Heart left ventricle (tissue), 16 donors: ENCODE measurements at regions not wholly inside any gene's neighbourhood (a gene's known extent, or its start where the extent isn't known, plus 50 kb on each side); places are given as distances from the start of the nearest gene placed in this dataset.

Source experiments
- ATAC-seq, 4 donors: fragments of 200-7000 bp; cut with Tn5 transposase; one replicate each; pipeline ENCODE4 v1.9.1; 2020 to 2022; ENCODE audit warnings: moderate library complexity in 4 of 4, mild to moderate bottlenecking in 3 of 4, moderate number of reproducible peaks in 1 of 4
- DNase-seq, 5 donors: peaks; one replicate each; pipeline ENCODE4 v3.0.0-alpha.2; 2020
- H3K27ac ChIP-seq, 12 donors: fragments of 200-600 bp; sonication (generic) in 4 of 12; one replicate each; pipeline versions ENCODE4 v1.5.0 to v1.8.0; 2016 to 2022; ENCODE audit warnings: mild to moderate bottlenecking in 2 of 12
- H3K27me3 ChIP-seq, 9 donors: fragments of 200-600 bp; sonication (generic) in 2 of 9; one replicate each; pipeline versions ENCODE4 v1.5.1 to v1.8.0; 2016 to 2022; ENCODE audit warnings: mild to moderate bottlenecking in 3 of 9
- H3K36me3 ChIP-seq, 9 donors: fragments of 200-600 bp; sonication (generic) in 2 of 9; one replicate each; pipeline versions ENCODE4 v1.5.0 to v1.8.0; 2018 to 2022; ENCODE audit warnings: mild to moderate bottlenecking in 2 of 9
- H3K4me1 ChIP-seq, 12 donors: fragments of 200-600 bp; sonication (generic) in 4 of 12; one replicate each; pipeline versions ENCODE4 v1.5.0 to v1.8.0; 2016 to 2022; ENCODE audit warnings: mild to moderate bottlenecking in 3 of 12
- H3K4me3 ChIP-seq, 12 donors: fragments of 200-600 bp; sonication (generic) in 4 of 12; one replicate each; pipeline versions ENCODE4 v1.5.0 to v1.8.0; 2017 to 2022; ENCODE audit warnings: mild to moderate bottlenecking in 9 of 12, moderate library complexity in 4 of 12
- H3K9me3 ChIP-seq, 12 donors: fragments of 200-600 bp; sonication (generic) in 4 of 12; one replicate each; pipeline versions ENCODE4 v1.5.0 to v1.8.0; 2016 to 2022; ENCODE audit warnings: mild to moderate bottlenecking in 1 of 12
- POLR2A ChIP-seq, 2 donors: fragments of 450-650 bp; IDR thresholded peaks; one replicate each; pipeline ENCODE4 v1.6.1; 2017; ENCODE audit warnings: antibody characterized with exemption in 2 of 2, mild to moderate bottlenecking in 2 of 2, moderate library complexity in 2 of 2
- WGBS, 4 donors: extraction: QIAGEN DNeasy Blood & Tissue Kit in 2 of 4; methylation state at CpG; one replicate each; pipeline versions ENCODE4 v1.1.5 to v1.1.7; 2013 to 2018; 5-methylcytosine and 5-hydroxymethylcytosine counted together
- intact Hi-C, 10 donors: fragments of 100-400 bp; cut with DNase I; formaldehyde crosslinking; loops; one replicate each; pipeline versions ENCODE4 v1.11.1 to v1.14.2; 2022
- TF ChIP-seq, protein P1 (sequence below), 12 donors: fragments of 200-600 bp; sonication (generic) in 4 of 12; IDR thresholded peaks; one replicate each; pipeline versions ENCODE4 v1.5.0 to v1.8.0; 2018 to 2022; ENCODE audit warnings: antibody characterized with exemption in 12 of 12, mild to moderate bottlenecking in 5 of 12
- donor health status: ischemic (EF 13 %, LVEDD 7.1; RV severe dilation, severe dysfunction).
- donor health status: healthy with polysubstance abuse.
- donor health status: DM: no; HTN: yes; CAD: no.
- donor health status: DM: no; HTN: no; CAD: no.
- donor health status: ischemic (EF 25% LVEDD 6.9; RV normal size, moderate dysfunction).
- donor health status: ischemic (EF 25% LVEDD 5.7; RV mildly dilated, moderate dysfunction).
- donor health status: healthy.
- donor health status: DM: yes; HTN: yes; CAD: no.
- donor health status: ischemic (EF 35%, LVEDD 5.7; RV mildly dilated, moderate dysfunction).
- donor health status: nonischemic (EF 11% LVEDD 7.7; RV severe dilation, severe dysfunction).
- donor health status: DM: yes; HTN: yes; CAD: no.
- donor health status: PGD.
- donor health status: ischemic (EF 29% LVEDD 5.4; RV normal size, mild dysfunction).
- donor health status: nonischemic (EF 23%, LVEDD 6.1; RV moderate dilation, normal function).

GRCh38 chr5:167453246-167454030 is 838.0 kb upstream of the WWC1 start:
- Histone ChIP-seq H3K36me3 (no peaks in the 10 kb centered on the region), H3K4me3 (no peak overlapping the region), H3K27me3 (no peaks in the 10 kb centered on the region), H3K9me3 (no peaks in the 10 kb centered on the region), H3K27ac (no peak overlapping the region), H3K4me1 (no peaks in the 10 kb centered on the region)
- TF ChIP-seq, protein P1, sequence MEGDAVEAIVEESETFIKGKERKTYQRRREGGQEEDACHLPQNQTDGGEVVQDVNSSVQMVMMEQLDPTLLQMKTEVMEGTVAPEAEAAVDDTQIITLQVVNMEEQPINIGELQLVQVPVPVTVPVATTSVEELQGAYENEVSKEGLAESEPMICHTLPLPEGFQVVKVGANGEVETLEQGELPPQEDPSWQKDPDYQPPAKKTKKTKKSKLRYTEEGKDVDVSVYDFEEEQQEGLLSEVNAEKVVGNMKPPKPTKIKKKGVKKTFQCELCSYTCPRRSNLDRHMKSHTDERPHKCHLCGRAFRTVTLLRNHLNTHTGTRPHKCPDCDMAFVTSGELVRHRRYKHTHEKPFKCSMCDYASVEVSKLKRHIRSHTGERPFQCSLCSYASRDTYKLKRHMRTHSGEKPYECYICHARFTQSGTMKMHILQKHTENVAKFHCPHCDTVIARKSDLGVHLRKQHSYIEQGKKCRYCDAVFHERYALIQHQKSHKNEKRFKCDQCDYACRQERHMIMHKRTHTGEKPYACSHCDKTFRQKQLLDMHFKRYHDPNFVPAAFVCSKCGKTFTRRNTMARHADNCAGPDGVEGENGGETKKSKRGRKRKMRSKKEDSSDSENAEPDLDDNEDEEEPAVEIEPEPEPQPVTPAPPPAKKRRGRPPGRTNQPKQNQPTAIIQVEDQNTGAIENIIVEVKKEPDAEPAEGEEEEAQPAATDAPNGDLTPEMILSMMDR (IDR thresholded peaks at IDR 0.05): no peak
- TF ChIP-seq POLR2A (IDR thresholded peaks at IDR 0.05): no peak
- ATAC-seq (no peak), DNase-seq (no peak)
- intact Hi-C loops: no loop called here
- WGBS, 4 donors: 60 to 75% (median 74%) methylated on average over 3 of the region's 3 CpGs

GRCh38 chr5:167458412-167458811 is 833.0 kb upstream of the WWC1 start:
- H3K4me1 ChIP-seq: no peaks in the 10 kb centered on the region
- no peaks in the 10 kb centered on the region for H3K36me3 ChIP-seq
- peaks cover 0 to 7% (median 0%) of the 10 kb centered on the region in 12 donors for H3K9me3 ChIP-seq
- no peak for DNase-seq
- intact Hi-C loops: no loop called here
- ATAC-seq: no peak
- H3K27ac ChIP-seq: no peak overlapping the region
- TF ChIP-seq, protein P1 (IDR thresholded peaks at IDR 0.05): no peak
- no peak for TF ChIP-seq POLR2A (IDR thresholded peaks at IDR 0.05)
- no peaks in the 10 kb centered on the region for H3K27me3 ChIP-seq
- 75 to 82% (median 79%) methylated on average over 4 of the region's 4 CpGs for WGBS, 4 donors
- H3K4me3 ChIP-seq: no peak overlapping the region

GRCh38 chr5:167460449-167461020 is 830.9 kb upstream of the WWC1 start:
- Histone ChIP-seq H3K27ac (no peak overlapping the region), H3K9me3 (peaks cover 0 to 7% (median 0%) of the 10 kb centered on the region in 12 donors), H3K4me3 (no peak overlapping the region), H3K4me1 (no peaks in the 10 kb centered on the region), H3K27me3 (no peaks in the 10 kb centered on the region), H3K36me3 (no peaks in the 10 kb centered on the region)
- ATAC-seq (no peak), DNase-seq (no peak)
- no peak for TF ChIP-seq POLR2A (IDR thresholded peaks at IDR 0.05)
- TF ChIP-seq, protein P1 (IDR thresholded peaks at IDR 0.05): no peak
- 54 to 65% (median 61%) methylated on average over 4 of the region's 4 CpGs for WGBS, 4 donors
- intact Hi-C loops: no loop called here

DNA sequence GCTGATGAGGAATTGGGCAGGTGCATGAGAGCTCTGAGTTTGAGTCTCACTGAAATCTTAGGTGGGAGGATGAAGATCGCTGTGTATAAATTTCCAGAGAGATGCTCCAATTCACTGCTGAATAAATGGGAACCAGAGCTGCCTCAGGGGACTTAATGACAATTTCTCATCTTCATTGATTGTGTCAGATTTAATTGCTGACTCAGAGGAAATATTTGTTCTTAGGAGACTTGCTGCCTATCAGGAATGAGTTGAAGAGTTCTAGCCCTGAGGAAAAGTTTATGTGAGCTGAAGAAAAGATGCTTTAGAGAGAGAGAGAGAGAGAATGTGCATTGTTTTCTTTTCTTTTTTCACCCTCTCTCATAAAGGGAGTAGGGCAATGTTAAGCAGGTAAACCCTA is 827.5 kb upstream of the WWC1 start:
- TF ChIP-seq POLR2A (IDR thresholded peaks at IDR 0.05): no peak
- TF ChIP-seq, protein P1 (IDR thresholded peaks at IDR 0.05): no peak
- intact Hi-C loops: no loop called here
- ATAC-seq (no peak), DNase-seq (no peak)
- Histone ChIP-seq H3K36me3 (no peaks in the 10 kb centered on the region), H3K27ac (no peak overlapping the region), H3K4me1 (no peaks in the 10 kb centered on the region), H3K9me3 (peaks cover 0 to 7% (median 0%) of the 10 kb centered on the region in 12 donors), H3K27me3 (no peaks in the 10 kb centered on the region), H3K4me3 (no peak overlapping the region)
- WGBS, 4 donors: 85 to 96% (median 93%) methylated on average over 1 of the region's 1 CpG
